A549 (cell line): ENCODE measurements at regions not wholly inside any gene's neighbourhood (a gene's known extent, or its start where the extent isn't known, plus 50 kb on each side); places are given as distances from the start of the nearest gene placed in this dataset.

Experiments
- ATAC-seq, 2 experiments: fragments of 200-7000 bp in 1 of 2; fragments of >200 bp in 1 of 2; cut with Nextera tagmentation in 1 of 2; cut with Tn5 transposase in 1 of 2; 3 replicates each; pipeline versions ENCODE4 v1.8.0 to v1.9.1; 2018 to 2020; ENCODE audit warnings: mild to moderate bottlenecking in 1 of 2, moderate library complexity in 1 of 2
- CTCF ChIA-PET: fragments of 300-600 bp; sonication (Branson Sonifier 250); formaldehyde crosslinking; extraction: SDS; loops from one replicate; lab custom pipeline; 2021; ENCODE audit warnings: antibody characterized with exemption, inconsistent platforms; lab: Yijun Ruan, JAX
- POLR2A ChIA-PET: fragments of 350-600 bp; formaldehyde crosslinking; extraction: SDS; loops from one replicate; lab custom pipeline; 2021; ENCODE audit warnings: antibody characterized with exemption, inconsistent platforms; lab: Yijun Ruan, JAX
- DNase-seq, 2 experiments: peaks; one replicate each; pipeline versions ENCODE4 v3.0.0 to v3.0.0-alpha.2; 2011 to 2016; ENCODE audit warnings: low read depth in 1 of 2, low spot score in 1 of 2
- FAIRE-seq: peaks from 2 replicates; lab custom pipeline; 2011; peaks lifted over from hg19 to GRCh38; lab: Jason Lieb, UNC
- H3K27ac ChIP-seq, 2 experiments: fragments of >200 bp; sonication (Bioruptor Twin); formaldehyde crosslinking; 3 replicates each; pipeline ENCODE4 v1.5.1; 2016 to 2017
- H3K4me1 ChIP-seq: fragments of >200 bp; sonication (Bioruptor Twin); formaldehyde crosslinking; 3 replicates; pipeline ENCODE4 v1.6.1; 2016
- H3K4me2 ChIP-seq: fragments of >200 bp; sonication (Bioruptor Twin); formaldehyde crosslinking; 3 replicates; pipeline ENCODE4 v1.6.1; 2016
- H3K4me3 ChIP-seq: fragments of >200 bp; sonication (Bioruptor Twin); formaldehyde crosslinking; 3 replicates; pipeline ENCODE4 v1.5.1; 2016
- H3K9me3 ChIP-seq: fragments of >200 bp; sonication (Bioruptor Twin); formaldehyde crosslinking; 3 replicates; pipeline ENCODE4 v1.6.1; 2016
- CEBPB ChIP-seq, 2 experiments: fragments of >200 bp in 1 of 2; sonication (Bioruptor Twin) in 1 of 2; formaldehyde crosslinking in 1 of 2; IDR thresholded peaks; 2 replicates each; pipeline ENCODE4 v1.6.1; 2012 to 2016
- CHD2 ChIP-seq: fragments of 150-350 bp; IDR thresholded peaks from 2 replicates; pipeline ENCODE4 v1.6.1; 2014; ENCODE audit warnings: low read length; ENCODE audit not compliant: partially characterized antibody
- HDAC2 ChIP-seq: fragments of 200-600 bp; sonication (generic); IDR thresholded peaks from 2 replicates; pipeline ENCODE4 v1.6.1; 2016
- HOXB13 ChIP-seq: fragments of 250-450 bp; sonication (Bioruptor Pico); IDR thresholded peaks from 2 replicates; pipeline ENCODE4 v1.5.0; 2020; ENCODE audit warnings: low read depth, mild to moderate bottlenecking, moderate library complexity
- HOXB5 ChIP-seq: fragments of 250-450 bp; sonication (Bioruptor Pico); IDR thresholded peaks from 2 replicates; pipeline ENCODE4 v1.5.0; 2020; ENCODE audit warnings: mild to moderate bottlenecking, moderate library complexity
- JUN ChIP-seq, 2 experiments: fragments of >200 bp; sonication (Bioruptor Twin); formaldehyde crosslinking; IDR thresholded peaks; 2 replicates in 1 of 2; 3 replicates in 1 of 2; pipeline ENCODE4 v1.6.1; 2016 to 2017
- MAFK ChIP-seq: fragments of 450-650 bp; IDR thresholded peaks from 2 replicates; pipeline ENCODE4 v1.6.1; 2014; ENCODE audit not compliant: partially characterized antibody
- NFE2L2 ChIP-seq: fragments of 150-350 bp; conservative IDR thresholded peaks from 2 replicates; pipeline ENCODE4 v1.6.1; 2014; ENCODE audit warnings: low read length
- POLR2A ChIP-seq: IDR thresholded peaks from 2 replicates; pipeline ENCODE4 v1.6.1; 2012; ENCODE audit warnings: mild to moderate bottlenecking, low read length
- RAD21 ChIP-seq, 2 experiments: fragments of >200 bp in 1 of 2; sonication (Bioruptor Twin) in 1 of 2; formaldehyde crosslinking in 1 of 2; IDR thresholded peaks in 1 of 2; conservative IDR thresholded peaks in 1 of 2; 2 replicates in 1 of 2; 3 replicates in 1 of 2; pipeline ENCODE4 v1.6.1; 2012 to 2018; ENCODE audit warnings: inconsistent platforms in 1 of 2
- RARB ChIP-seq: fragments of 250-450 bp; sonication (Bioruptor Pico); IDR thresholded peaks from 2 replicates; pipeline ENCODE4 v1.8.0; 2021; ENCODE audit warnings: mild to moderate bottlenecking, moderate library complexity
- RCOR1 ChIP-seq: fragments of 150-350 bp; IDR thresholded peaks from 2 replicates; pipeline ENCODE4 v1.6.1; 2014; ENCODE audit warnings: antibody characterized with exemption, low read length, low read depth
- RNF2 ChIP-seq: fragments of 200-600 bp; sonication (generic); IDR thresholded peaks from 2 replicates; pipeline ENCODE4 v1.6.1; 2016; ENCODE audit warnings: low read depth, mild to moderate bottlenecking, antibody characterized with exemption, moderate library complexity, borderline replicate concordance
- SREBF2 ChIP-seq: fragments of 450-650 bp; IDR thresholded peaks from 2 replicates; pipeline ENCODE4 v1.6.1; 2014; ENCODE audit warnings: mild to moderate bottlenecking, moderate library complexity
- TP53 ChIP-seq: fragments of 250-450 bp; sonication (Bioruptor Pico); IDR thresholded peaks from 2 replicates; pipeline ENCODE4 v1.5.0; 2021; ENCODE audit warnings: mild to moderate bottlenecking, moderate library complexity
- ZC3H11A ChIP-seq: fragments of 450-650 bp; IDR thresholded peaks from 2 replicates; pipeline ENCODE4 v1.6.1; 2014; ENCODE audit warnings: antibody characterized with exemption, mild to moderate bottlenecking
- ZNF302 ChIP-seq: fragments of 250-450 bp; sonication (Bioruptor Pico); IDR thresholded peaks from 2 replicates; pipeline ENCODE4 v1.9.0; 2021; ENCODE audit warnings: inconsistent platforms, mild to moderate bottlenecking, moderate library complexity
- ZSCAN20 ChIP-seq: fragments of 250-450 bp; sonication (Bioruptor Pico); IDR thresholded peaks from 2 replicates; pipeline ENCODE4 v1.8.0; 2022; ENCODE audit warnings: mild to moderate bottlenecking, moderate library complexity
- WGBS: methylation state at CpG from one replicate; pipeline ENCODE4 v1.1.6; 2017; ENCODE audit errors: missing lambda C conversion rate; 5-methylcytosine and 5-hydroxymethylcytosine counted together
- TF ChIP-seq, protein P1 (sequence below): IDR thresholded peaks from 2 replicates; pipeline ENCODE4 v1.6.1; 2012
- TF ChIP-seq, protein P2 (sequence below): fragments of 250-450 bp; sonication (Bioruptor Pico); IDR thresholded peaks from 2 replicates; pipeline ENCODE4 v1.5.0; 2021; ENCODE audit warnings: mild to moderate bottlenecking, moderate library complexity, borderline replicate concordance
- TF ChIP-seq, protein P3 (sequence below): fragments of >200 bp; sonication (Bioruptor Twin); formaldehyde crosslinking; IDR thresholded peaks from 3 replicates; pipeline ENCODE4 v1.6.1; 2016
- TF ChIP-seq, protein P4 (sequence below): fragments of 250-450 bp; sonication (Bioruptor Pico); IDR thresholded peaks from 2 replicates; pipeline ENCODE4 v1.5.0; 2020; ENCODE audit warnings: low read depth, mild to moderate bottlenecking, moderate library complexity

DNA sequence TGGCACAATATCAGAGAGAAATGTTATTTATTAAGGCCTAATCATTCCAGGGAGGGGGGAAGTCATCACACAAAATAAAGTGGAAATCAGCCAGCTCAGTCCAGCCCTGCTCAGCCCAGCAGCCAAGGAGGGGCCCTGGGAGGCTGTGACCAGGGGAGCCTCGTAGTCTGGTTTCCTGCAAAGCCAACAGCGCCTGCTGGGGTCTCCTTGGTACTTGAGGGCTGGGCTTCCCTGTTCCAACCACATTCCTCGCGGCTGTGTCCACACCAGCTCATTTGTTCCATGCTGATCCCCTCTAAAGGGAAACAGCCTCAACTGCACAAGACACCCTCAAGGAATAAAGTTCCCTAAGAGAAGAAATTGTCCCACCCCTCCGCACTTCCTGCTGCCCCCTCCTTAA, 154.0 kb downstream of the TMEM132E start:
- Histone ChIP-seq H3K9me3 (peaks cover 13% of the 10 kb centered on the region; the same call in 2 of the 3 replicates), H3K4me2 (no peak overlapping the region), H3K4me1 (no peaks in the 10 kb centered on the region)
- DNase-seq, result no peak
- FAIRE-seq, result no peak
- POLR2A ChIA-PET, result no interaction called here
- WGBS, result 3% methylated on average over 5 of the region's 5 CpGs
- ATAC-seq, result no peak
- no peak for TF ChIP-seq RCOR1
- TF ChIP-seq, protein P1, sequence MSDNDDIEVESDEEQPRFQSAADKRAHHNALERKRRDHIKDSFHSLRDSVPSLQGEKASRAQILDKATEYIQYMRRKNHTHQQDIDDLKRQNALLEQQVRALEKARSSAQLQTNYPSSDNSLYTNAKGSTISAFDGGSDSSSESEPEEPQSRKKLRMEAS, result no peak
- TF ChIP-seq RAD21 (conservative IDR thresholded peaks at IDR 0.05 in 1 of 2, IDR thresholded peaks at IDR 0.05 in 1 of 2), result no peak
- TF ChIP-seq, protein P2, sequence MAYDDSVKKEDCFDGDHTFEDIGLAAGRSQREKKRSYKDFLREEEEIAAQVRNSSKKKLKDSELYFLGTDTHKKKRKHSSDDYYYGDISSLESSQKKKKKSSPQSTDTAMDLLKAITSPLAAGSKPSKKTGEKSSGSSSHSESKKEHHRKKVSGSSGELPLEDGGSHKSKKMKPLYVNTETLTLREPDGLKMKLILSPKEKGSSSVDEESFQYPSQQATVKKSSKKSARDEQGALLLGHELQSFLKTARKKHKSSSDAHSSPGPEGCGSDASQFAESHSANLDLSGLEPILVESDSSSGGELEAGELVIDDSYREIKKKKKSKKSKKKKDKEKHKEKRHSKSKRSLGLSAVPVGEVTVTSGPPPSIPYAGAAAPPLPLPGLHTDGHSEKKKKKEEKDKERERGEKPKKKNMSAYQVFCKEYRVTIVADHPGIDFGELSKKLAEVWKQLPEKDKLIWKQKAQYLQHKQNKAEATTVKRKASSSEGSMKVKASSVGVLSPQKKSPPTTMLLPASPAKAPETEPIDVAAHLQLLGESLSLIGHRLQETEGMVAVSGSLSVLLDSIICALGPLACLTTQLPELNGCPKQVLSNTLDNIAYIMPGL (CRISPR knock-in tag), result no peak
- no peak for TF ChIP-seq CHD2
- TF ChIP-seq HDAC2, result no peak
- TF ChIP-seq RARB (CRISPR knock-in tag), result no peak
- no peak for TF ChIP-seq JUN (IDR thresholded peaks at IDR 0.05)
- no peak for TF ChIP-seq NFE2L2
- TF ChIP-seq CEBPB (IDR thresholded peaks at IDR 0.05), result no peak
- TF ChIP-seq, protein P3, sequence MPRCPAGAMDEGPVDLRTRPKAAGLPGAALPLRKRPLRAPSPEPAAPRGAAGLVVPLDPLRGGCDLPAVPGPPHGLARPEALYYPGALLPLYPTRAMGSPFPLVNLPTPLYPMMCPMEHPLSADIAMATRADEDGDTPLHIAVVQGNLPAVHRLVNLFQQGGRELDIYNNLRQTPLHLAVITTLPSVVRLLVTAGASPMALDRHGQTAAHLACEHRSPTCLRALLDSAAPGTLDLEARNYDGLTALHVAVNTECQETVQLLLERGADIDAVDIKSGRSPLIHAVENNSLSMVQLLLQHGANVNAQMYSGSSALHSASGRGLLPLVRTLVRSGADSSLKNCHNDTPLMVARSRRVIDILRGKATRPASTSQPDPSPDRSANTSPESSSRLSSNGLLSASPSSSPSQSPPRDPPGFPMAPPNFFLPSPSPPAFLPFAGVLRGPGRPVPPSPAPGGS, result no peak
- TF ChIP-seq HOXB5 (CRISPR knock-in tag), result no peak
- no peak for TF ChIP-seq RNF2
- no peak for TF ChIP-seq ZSCAN20 (CRISPR knock-in tag)
- no peak for TF ChIP-seq ZC3H11A
- TF ChIP-seq POLR2A, result no peak
- TF ChIP-seq MAFK, result no peak
- no peak for TF ChIP-seq SREBF2
- no peak for TF ChIP-seq ZNF302 (CRISPR knock-in tag)
- TF ChIP-seq, all 56 proteins: peak for 0
- no peak overlapping the region for H3K4me3 ChIP-seq
- CTCF ChIA-PET, result interaction anchor here (1.2 kb wide), 1 partner anchor 191 kb away, joined by 3 read pairs; no protein-coding TSS in a partner anchor
- H3K27ac ChIP-seq, result no peak overlapping the region

DNA sequence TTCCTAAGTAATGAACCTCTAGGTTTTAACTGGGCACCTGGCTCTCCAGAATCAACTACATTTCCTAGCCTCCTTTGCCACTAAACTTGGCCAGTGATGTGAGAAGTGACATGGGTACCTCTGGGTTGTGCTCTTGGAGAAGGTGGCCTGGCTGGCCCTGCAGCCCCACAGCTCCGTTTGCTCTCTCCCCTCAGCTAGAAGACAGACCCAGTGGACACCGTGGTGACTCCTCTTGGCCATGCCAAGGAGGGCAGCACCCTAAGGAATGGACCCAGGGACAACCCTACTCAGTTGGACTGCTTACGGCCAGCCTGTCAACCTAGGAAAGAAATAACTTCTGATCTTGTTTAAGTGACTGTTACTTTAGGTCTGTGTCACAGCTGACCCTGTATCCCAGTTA, 151.4 kb downstream of the TMEM132E start:
- ATAC-seq (no peak), FAIRE-seq (no peak), DNase-seq (no peak)
- Histone ChIP-seq H3K4me3 (no peak overlapping the region), H3K4me2 (no peak overlapping the region), H3K4me1 (no peaks in the 10 kb centered on the region), H3K9me3 (peaks cover 13% of the 10 kb centered on the region; the same call in 2 of the 3 replicates), H3K27ac (no peak overlapping the region)
- WGBS, result 3% methylated on average over 3 of the region's 3 CpGs
- CTCF ChIA-PET, result no interaction called here
- TF ChIP-seq CHD2, result no peak
- TF ChIP-seq JUN (IDR thresholded peaks at IDR 0.05), result no peak
- no peak for TF ChIP-seq POLR2A
- TF ChIP-seq HOXB5 (CRISPR knock-in tag), result no peak
- TF ChIP-seq HOXB13 (CRISPR knock-in tag), result no peak
- TF ChIP-seq TP53 (CRISPR knock-in tag), result no peak
- TF ChIP-seq, protein P4, sequence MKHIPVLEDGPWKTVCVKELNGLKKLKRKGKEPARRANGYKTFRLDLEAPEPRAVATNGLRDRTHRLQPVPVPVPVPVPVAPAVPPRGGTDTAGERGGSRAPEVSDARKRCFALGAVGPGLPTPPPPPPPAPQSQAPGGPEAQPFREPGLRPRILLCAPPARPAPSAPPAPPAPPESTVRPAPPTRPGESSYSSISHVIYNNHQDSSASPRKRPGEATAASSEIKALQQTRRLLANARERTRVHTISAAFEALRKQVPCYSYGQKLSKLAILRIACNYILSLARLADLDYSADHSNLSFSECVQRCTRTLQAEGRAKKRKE (CRISPR knock-in tag), result no peak
- POLR2A ChIA-PET, result no interaction called here
